ENCODE measurements at regions not wholly inside any gene's neighbourhood (a gene's known extent, or its start where the extent isn't known, plus 50 kb on each side); places are given as distances from the start of the nearest gene placed in this dataset.
"Not testable (repeated sequence)": the region's sequence is repeated elsewhere in the genome, so short reads cannot be mapped to it uniquely, and the experiment has no call there.

DNA sequence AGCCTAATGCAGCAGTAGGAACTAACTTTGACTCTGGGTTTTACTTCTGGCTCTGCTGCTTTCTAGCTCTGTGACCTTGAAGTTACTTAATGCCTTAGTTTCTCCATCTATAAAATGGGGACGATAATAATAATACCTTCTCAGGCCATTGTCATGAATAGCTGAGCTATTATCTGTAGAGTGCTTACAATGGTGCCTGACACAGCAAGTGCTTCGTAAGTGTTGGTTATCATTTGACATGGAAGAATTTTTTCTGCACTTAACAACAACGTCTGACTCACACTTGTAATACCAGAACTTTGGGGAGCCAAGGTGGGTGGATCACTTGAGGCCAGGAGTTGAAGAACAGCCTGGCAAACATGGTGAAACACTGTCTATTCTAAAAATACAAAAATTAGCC lies 140.5 kb downstream of the ARL4A start:
- Mint-ChIP-seq H3K27ac (no peak overlapping the region), H3K4me3 (no peak overlapping the region), H3K9me3 (peaks cover 4% of the 10 kb centered on the region), H3K27me3 (no peaks in the 10 kb centered on the region), H3K36me3 (ENCODE audit: low read depth) (no peaks in the 10 kb centered on the region), H3K4me1 (ENCODE audit: low read depth) (no peaks in the 10 kb centered on the region)
- no peak for DNase-seq

DNA sequence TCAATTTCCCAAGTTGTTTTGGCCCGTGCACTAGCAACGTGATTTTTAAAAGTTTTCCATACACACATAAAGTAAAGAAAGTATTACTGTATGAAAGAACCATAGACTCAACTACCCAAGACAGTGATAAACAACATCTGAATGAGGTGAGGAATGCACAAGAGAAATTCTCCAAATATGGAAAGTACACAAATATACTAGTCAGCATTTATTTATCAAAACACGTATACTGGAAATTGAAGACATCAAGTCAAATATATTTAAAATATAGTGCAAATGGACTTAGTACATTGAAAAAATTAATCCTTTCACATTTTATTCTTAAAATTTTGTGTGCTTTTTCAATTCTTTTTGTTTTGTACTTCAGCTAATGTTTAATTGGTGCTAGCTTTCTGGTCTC lies 143.6 kb downstream of the ARL4A start:
- H3K27ac Mint-ChIP-seq: no peak overlapping the region
- no peak overlapping the region for H3K4me3 Mint-ChIP-seq
- no peaks in the 10 kb centered on the region for H3K4me1 Mint-ChIP-seq (ENCODE audit: low read depth)

DNA sequence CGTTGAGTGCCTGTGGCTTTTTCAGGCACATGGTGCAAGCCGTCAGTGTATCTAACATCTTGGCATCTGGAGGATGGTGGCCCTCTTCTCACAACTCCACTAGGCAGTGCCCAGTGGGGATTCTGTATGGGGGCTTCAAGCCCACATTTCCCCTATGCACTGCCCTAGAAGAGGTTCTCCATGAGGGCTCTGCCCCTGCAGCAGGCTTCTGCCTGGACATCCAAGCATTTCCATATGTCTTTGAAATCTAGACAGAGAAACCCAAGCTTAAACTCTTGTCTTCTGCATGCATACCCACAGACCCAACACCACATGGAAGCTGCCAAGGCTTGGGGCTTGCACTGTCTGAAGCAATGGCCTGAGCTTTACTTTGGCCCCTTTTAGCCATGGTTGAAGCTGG lies 146.4 kb downstream of the ARL4A start:
- Mint-ChIP-seq H3K36me3 (ENCODE audit: low read depth) (no peaks in the 10 kb centered on the region), H3K4me3 (no peak overlapping the region), H3K9me3 (peaks cover 18% of the 10 kb centered on the region)

More for the DNA sequence above, 143.6 kb downstream of the ARL4A start:
- H3K36me3 Mint-ChIP-seq (ENCODE audit: low read depth): no peaks in the 10 kb centered on the region
- DNase-seq: no peak
- peaks cover 18% of the 10 kb centered on the region for H3K9me3 Mint-ChIP-seq
- H3K27me3 Mint-ChIP-seq: peaks cover 4% of the 10 kb centered on the region

DNA sequence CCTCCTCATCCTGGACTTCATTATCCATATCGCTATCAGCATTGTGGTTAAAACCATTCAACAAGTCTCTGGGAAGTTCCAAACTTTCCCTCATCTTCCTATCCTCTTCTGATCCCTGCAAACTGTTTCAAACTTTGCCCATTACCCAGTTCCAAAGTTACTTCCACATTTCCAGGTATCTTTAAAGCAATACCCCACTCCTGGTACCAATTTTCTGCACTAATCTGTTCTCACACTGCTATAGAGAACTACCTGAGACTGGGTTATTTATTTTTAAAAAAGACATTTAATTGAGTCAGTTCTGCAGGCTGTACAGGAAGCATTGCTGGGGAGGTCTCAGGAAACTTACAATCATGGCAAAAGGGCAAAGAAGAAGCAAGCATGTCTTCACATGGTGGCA lies 147.3 kb downstream of the ARL4A start:
- Mint-ChIP-seq H3K4me3 (no peak overlapping the region), H3K4me1 (ENCODE audit: low read depth) (no peaks in the 10 kb centered on the region), H3K36me3 (ENCODE audit: low read depth) (no peaks in the 10 kb centered on the region), H3K27ac (no peak overlapping the region), H3K27me3 (peaks cover 13% of the 10 kb centered on the region), H3K9me3 (peaks cover 18% of the 10 kb centered on the region)
- DNase-seq: no peak

More for the DNA sequence above, 146.4 kb downstream of the ARL4A start:
- no peak for DNase-seq
- Mint-ChIP-seq H3K27ac (no peak overlapping the region), H3K27me3 (peaks cover 10% of the 10 kb centered on the region), H3K4me1 (ENCODE audit: low read depth) (no peaks in the 10 kb centered on the region)

DNA sequence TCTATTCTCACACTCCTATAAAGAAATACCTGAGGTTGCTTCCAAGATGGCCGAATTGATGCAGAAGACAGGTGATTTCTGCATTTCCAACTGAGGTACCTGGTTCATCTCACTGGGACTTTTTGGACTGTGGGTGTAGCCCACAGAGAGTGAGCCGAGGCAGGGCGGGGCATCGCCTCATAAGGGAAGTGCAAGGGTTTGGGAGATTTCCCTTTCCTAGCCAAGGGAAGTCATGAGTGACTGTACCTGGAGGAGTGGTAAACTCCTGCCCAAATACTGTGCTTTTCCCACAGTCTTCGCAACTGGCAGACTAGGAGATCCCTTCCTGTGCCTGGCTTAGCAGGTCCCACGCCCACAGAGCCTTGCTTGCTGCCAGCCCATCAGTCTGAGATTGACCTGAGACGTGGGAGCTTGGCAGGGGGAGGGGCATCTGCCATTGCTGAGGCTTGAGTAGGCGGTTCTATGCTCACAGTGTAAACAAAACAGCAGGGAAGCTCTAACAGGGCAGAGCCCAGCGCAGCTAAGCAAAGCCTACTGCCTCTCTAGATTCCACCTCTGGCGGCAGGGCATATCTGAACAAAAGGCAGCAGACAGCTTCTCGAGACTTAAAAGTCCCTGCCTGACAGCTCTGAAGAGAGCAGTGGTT lies 152.2 kb downstream of the ARL4A start:
- Mint-ChIP-seq H3K27ac (no peak overlapping the region), H3K4me1 (ENCODE audit: low read depth) (no peaks in the 10 kb centered on the region), H3K36me3 (ENCODE audit: low read depth) (no peaks in the 10 kb centered on the region), H3K27me3 (peaks cover 9% of the 10 kb centered on the region), H3K9me3 (peaks cover 23% of the 10 kb centered on the region), H3K4me3 (no peak overlapping the region)
- DNase-seq: no peak

DNA sequence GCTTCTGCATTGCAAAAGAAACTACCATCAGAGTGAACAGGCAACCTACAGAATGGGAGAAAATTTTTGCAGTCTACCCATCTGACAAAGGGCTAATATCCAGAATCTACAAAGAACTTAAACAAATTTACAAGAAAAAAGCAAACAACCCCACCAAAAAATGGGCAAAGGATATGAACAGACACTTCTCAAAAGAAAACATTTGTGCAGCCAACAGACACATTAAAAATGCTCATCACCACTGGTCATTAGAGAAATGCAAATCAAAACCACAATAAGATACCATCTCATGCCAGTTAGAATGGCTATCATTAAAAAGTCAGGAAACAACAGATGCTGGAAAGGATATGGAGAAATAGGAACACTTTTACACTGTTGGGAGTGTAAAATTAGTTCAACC lies 157.3 kb downstream of the ARL4A start:
- H3K36me3 Mint-ChIP-seq (ENCODE audit: low read depth); H3K27me3 Mint-ChIP-seq; H3K4me1 Mint-ChIP-seq (ENCODE audit: low read depth); H3K4me3 Mint-ChIP-seq; H3K27ac Mint-ChIP-seq; DNase-seq: not testable (repeated sequence)
- peaks cover 34% of the 10 kb centered on the region for H3K9me3 Mint-ChIP-seq

DNA sequence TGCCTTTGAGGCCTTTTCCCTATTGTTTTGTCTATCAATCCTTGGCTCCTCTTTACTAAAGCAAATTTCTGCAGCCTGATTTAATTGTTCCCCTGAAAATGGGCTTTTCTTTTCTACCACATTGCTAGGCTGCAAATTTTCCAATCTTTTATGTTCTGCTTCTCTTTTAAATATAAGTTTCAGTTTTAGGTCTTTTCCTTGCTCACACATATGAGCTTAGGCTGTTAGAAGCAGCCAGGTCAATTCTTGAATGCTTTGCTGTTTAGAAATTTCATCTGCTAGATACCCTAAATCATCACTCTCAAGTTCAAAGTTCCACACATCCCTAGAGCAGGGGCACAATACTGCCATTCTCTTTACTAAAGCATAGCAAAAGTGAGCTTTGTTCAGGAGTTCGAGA lies 159.6 kb downstream of the ARL4A start:
- DNase-seq: no peak
- peaks cover 32% of the 10 kb centered on the region for H3K9me3 Mint-ChIP-seq

DNA sequence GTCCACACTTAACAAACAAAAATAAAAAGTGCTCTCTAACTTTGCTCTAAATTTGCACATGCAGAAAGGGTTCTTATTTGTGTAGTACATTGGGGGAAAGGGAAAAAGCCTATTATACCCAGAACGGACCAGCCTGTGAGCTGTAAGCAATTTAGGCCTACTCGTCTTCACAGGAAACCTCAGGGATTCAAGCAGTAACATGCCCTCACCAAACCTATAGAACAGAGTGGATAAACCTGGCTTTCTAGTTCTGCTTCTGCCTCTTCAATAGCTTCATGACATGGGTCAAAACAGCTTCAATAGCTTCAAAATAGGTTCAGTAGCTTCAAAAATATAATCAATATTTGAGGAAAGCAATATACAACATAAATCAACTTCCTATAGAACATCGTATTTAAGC lies 163.7 kb downstream of the ARL4A start:
- DNase-seq: no peak
- H3K36me3 Mint-ChIP-seq (ENCODE audit: low read depth): no peaks in the 10 kb centered on the region
- no peak overlapping the region for H3K4me3 Mint-ChIP-seq
- H3K27ac Mint-ChIP-seq: no peak overlapping the region
- peaks cover 10% of the 10 kb centered on the region for H3K9me3 Mint-ChIP-seq
- H3K27me3 Mint-ChIP-seq: no peaks in the 10 kb centered on the region
- H3K4me1 Mint-ChIP-seq (ENCODE audit: low read depth): no peaks in the 10 kb centered on the region

More for the DNA sequence above, 159.6 kb downstream of the ARL4A start:
- Mint-ChIP-seq H3K4me1 (ENCODE audit: low read depth) (no peaks in the 10 kb centered on the region), H3K4me3 (no peak overlapping the region), H3K36me3 (ENCODE audit: low read depth) (no peaks in the 10 kb centered on the region), H3K27me3 (no peaks in the 10 kb centered on the region), H3K27ac (no peak overlapping the region)

DNA sequence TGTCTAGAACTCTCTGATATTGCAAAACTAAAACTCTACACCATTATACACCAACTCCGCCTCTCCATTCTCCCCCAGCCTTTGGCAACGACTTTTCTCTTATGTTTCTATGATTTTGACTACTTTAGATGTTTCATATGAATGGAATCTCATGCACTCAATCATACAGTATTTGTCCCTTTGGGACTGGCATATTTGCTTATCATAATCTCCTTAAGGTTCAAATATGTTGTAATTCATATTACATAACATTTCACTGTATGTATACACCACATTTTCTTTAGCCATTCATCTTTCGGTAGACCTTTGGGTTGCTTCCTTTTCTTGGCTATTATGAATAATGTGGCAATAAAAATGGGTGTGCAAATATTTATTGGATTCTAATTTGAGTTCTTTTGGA lies 164.4 kb downstream of the ARL4A start:
- Mint-ChIP-seq H3K9me3 (peaks cover 10% of the 10 kb centered on the region), H3K4me3 (no peak overlapping the region), H3K4me1 (ENCODE audit: low read depth) (no peaks in the 10 kb centered on the region), H3K36me3 (ENCODE audit: low read depth) (no peaks in the 10 kb centered on the region), H3K27ac (no peak overlapping the region), H3K27me3 (no peaks in the 10 kb centered on the region)
- no peak for DNase-seq

DNA sequence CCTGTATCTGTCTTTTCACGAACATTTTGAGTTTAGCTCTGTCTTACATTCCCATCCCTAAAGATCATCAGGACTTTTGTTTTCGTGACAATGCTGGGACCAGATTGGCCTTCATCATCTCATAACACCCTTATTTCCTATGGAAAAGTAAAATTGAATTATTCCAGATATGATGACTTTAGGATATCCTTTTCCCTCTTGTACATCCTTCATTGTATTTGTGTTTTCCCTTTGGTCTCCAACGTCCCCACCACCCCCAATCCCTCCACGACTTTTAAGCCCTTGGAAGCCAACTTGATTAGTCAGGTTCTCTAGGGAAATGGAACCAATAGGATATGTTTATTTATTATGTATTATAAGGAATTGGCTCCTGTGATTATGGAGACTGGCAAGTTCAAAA lies 167.6 kb downstream of the ARL4A start:
- H3K4me1 Mint-ChIP-seq (ENCODE audit: low read depth): no peaks in the 10 kb centered on the region
- H3K4me3 Mint-ChIP-seq: no peak overlapping the region
- H3K9me3 Mint-ChIP-seq: no peaks in the 10 kb centered on the region
- no peak for DNase-seq
- no peak overlapping the region for H3K27ac Mint-ChIP-seq
- no peaks in the 10 kb centered on the region for H3K27me3 Mint-ChIP-seq
- H3K36me3 Mint-ChIP-seq (ENCODE audit: low read depth): no peaks in the 10 kb centered on the region

DNA sequence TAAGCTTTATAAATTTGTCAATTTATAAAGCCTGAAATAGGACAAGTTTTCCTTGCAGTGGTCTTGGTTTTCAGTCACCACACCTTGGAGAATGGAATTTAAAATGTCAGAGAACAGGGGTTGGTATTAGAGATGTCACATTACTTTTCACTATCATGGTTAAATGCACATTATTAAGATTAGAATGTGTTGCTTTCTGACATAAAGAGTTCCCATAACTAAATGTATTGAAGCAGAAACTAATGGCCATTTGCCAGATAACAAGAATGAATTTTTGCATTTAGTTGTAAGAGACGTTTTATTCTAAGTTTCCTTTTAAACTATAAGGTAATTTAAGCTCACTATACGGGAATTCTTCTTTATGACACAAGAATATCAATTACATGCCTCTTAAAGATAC lies 172.3 kb downstream of the ARL4A start:
- H3K9me3 Mint-ChIP-seq: no peaks in the 10 kb centered on the region
- no peak overlapping the region for H3K4me3 Mint-ChIP-seq
- no peaks in the 10 kb centered on the region for H3K36me3 Mint-ChIP-seq (ENCODE audit: low read depth)
- no peak overlapping the region for H3K27ac Mint-ChIP-seq
- H3K4me1 Mint-ChIP-seq (ENCODE audit: low read depth): no peaks in the 10 kb centered on the region
- no peak for DNase-seq
- H3K27me3 Mint-ChIP-seq: no peaks in the 10 kb centered on the region

DNA sequence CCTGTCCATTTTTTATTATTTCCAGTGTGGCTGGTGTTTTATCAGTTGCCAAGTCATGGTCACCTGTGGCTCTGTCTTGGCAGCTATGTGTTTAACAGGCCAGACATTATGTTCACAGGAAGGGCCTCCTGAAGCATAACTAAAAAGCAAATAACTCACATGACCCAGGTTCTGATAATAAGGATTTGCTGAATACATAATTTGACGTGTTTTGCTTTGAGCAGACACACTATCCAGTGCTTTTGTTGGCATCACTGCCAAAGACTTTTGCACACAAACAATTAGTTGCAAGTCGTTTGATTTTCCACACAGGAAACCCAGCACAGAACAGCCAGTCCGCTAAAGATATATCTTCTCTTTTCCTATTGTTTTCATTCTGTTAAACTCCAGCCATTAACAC lies 173.6 kb downstream of the ARL4A start:
- no peaks in the 10 kb centered on the region for H3K4me1 Mint-ChIP-seq (ENCODE audit: low read depth)
- no peaks in the 10 kb centered on the region for H3K9me3 Mint-ChIP-seq
- no peak overlapping the region for H3K27ac Mint-ChIP-seq
- DNase-seq: no peak
- H3K36me3 Mint-ChIP-seq (ENCODE audit: low read depth): no peaks in the 10 kb centered on the region
- no peaks in the 10 kb centered on the region for H3K27me3 Mint-ChIP-seq
- H3K4me3 Mint-ChIP-seq: no peak overlapping the region

DNA sequence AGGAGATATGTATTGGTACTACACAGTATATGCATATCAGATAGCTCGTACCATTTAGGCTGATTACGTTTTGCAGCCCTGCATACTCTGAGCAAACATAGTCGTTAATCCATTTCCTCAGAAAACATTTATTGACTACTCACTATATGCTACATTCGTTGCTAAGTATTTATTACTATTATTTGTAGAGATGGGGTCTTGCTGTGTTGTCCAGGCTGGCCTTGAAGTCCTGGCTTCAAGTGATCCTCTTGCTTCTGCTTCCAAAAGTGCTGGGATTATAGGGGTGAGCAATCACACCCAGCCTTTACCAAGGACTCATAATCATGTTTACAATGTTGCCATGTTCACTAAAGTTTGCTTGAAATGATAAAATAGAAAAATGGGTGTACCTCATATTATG lies 174.7 kb downstream of the ARL4A start:
- no peaks in the 10 kb centered on the region for H3K36me3 Mint-ChIP-seq (ENCODE audit: low read depth)
- H3K9me3 Mint-ChIP-seq: no peaks in the 10 kb centered on the region
- no peak overlapping the region for H3K4me3 Mint-ChIP-seq
- no peak overlapping the region for H3K27ac Mint-ChIP-seq
- H3K4me1 Mint-ChIP-seq (ENCODE audit: low read depth): no peaks in the 10 kb centered on the region
- no peaks in the 10 kb centered on the region for H3K27me3 Mint-ChIP-seq
- no peak for DNase-seq

DNA sequence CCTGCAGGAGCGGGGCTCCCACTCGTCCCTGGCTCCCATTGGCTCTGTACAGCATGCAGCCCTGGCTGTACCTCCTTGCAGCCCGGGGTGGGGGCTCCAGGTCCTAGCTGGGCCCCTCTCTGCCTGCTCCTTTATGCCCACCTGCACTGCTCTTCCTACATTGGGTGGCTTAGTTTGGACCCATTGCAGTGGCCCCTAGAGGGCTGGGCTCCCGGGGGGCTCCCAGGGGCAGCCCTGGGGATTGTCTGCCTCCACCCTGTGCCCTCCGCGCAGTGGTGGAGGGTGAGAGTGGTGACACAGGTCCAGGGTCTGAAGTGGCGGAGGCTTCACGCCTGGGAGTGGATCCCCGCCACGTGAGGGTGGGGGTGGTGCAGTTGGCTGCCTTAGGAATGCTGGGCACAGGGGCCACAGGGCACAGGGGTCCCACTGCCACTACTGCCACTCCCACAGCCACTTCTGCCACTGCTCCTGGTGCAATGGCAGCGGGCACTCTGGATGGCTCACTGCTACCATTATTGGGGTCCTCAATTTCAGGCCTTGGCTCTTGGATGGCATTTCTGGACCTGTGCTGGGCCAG lies 177.1 kb downstream of the ARL4A start:
- no peaks in the 10 kb centered on the region for H3K36me3 Mint-ChIP-seq (ENCODE audit: low read depth)
- no peak for DNase-seq
- H3K27me3 Mint-ChIP-seq: no peaks in the 10 kb centered on the region
- H3K4me3 Mint-ChIP-seq: no peak overlapping the region
- H3K27ac Mint-ChIP-seq: no peak overlapping the region
- no peaks in the 10 kb centered on the region for H3K9me3 Mint-ChIP-seq
- no peaks in the 10 kb centered on the region for H3K4me1 Mint-ChIP-seq (ENCODE audit: low read depth)

DNA sequence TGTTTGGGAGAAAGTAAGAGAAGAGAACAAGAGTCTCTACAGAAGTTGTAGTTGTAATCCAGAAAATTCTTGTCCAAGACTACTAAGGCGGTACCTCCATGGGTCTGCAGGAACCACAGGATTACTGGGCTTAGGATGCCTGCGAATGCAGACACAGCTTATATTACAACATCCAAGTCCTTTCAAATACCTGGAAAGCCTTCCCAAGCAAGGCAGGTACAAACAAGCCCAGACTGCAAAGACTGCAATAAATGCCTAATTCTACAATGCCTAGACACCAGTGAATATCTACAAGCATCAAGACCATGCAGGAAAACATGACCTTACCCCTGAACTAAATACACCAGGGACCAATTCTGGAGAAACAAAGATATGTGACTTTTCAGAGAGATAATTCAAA lies 178.2 kb downstream of the ARL4A start:
- no peaks in the 10 kb centered on the region for H3K4me1 Mint-ChIP-seq (ENCODE audit: low read depth)
- H3K27ac Mint-ChIP-seq: no peak overlapping the region
- no peaks in the 10 kb centered on the region for H3K27me3 Mint-ChIP-seq
- no peak overlapping the region for H3K4me3 Mint-ChIP-seq
- no peak for DNase-seq
- no peaks in the 10 kb centered on the region for H3K36me3 Mint-ChIP-seq (ENCODE audit: low read depth)
- H3K9me3 Mint-ChIP-seq: no peaks in the 10 kb centered on the region

DNA sequence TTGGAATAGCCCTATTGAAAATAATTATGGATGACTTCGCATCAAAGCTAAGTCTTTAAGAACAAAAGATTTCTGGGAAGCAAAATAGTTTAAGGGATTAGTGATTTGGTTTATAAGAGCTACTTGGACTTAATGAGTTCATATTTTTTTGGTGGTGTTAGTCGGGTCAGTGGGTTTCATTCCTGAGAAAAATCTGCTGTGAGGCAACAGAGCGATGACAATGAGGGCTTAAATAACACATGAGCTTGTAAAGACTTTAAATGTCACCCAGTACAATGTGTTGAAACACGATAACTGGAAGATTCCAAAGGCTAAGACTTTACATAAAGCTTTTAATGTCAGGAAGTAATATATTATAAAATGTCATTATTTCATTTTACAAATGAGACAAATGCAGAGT lies 178.8 kb downstream of the ARL4A start:
- Mint-ChIP-seq H3K4me3 (no peak overlapping the region), H3K36me3 (ENCODE audit: low read depth) (no peaks in the 10 kb centered on the region), H3K27ac (no peak overlapping the region), H3K4me1 (ENCODE audit: low read depth) (no peaks in the 10 kb centered on the region), H3K27me3 (no peaks in the 10 kb centered on the region), H3K9me3 (no peaks in the 10 kb centered on the region)
- DNase-seq: no peak

Measured in activated T-cell treated with anti-CD3 and anti-CD28 coated beads, Interleukin-2, amount 50 U/mL, for 24 hours (primary cell).